Urothelium cell line (cell line): ENCODE measurements at regions not wholly inside any gene's neighbourhood (a gene's known extent, or its start where the extent isn't known, plus 50 kb on each side); places are given as distances from the start of the nearest gene placed in this dataset.
"Not testable (repeated sequence)": the region's sequence is repeated elsewhere in the genome, so short reads cannot be mapped to it uniquely, and the experiment has no call there.

ENCODE experiments used
- DNase-seq: peaks from one replicate; pipeline ENCODE4 v3.0.0; 2011; ENCODE audit warnings: low spot score, mixed read lengths
- FAIRE-seq: peaks from 2 replicates; lab custom pipeline; 2011; peaks lifted over from hg19 to GRCh38; lab: Jason Lieb, UNC

DNA sequence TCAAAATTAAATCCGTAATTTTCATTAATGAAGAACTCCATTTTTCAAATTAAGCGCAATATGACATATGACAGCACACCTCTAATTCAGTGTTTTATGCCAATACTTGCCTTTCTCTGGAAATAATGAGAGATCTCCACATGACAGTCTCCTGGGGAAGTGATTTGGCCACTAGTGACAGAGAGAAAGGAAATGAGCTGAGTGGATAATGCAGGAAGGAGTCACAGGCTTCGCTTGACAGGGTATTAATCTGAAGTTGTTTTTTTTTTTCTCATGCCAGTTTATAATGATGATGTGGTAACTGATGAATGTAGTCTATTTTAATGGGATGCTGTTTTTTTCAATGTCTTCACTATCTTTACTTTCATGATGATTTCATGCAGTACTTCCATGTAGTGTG is 1079.4 kb upstream of the GYPC start:
- DNase-seq, result no peak
- FAIRE-seq, result no peak

DNA sequence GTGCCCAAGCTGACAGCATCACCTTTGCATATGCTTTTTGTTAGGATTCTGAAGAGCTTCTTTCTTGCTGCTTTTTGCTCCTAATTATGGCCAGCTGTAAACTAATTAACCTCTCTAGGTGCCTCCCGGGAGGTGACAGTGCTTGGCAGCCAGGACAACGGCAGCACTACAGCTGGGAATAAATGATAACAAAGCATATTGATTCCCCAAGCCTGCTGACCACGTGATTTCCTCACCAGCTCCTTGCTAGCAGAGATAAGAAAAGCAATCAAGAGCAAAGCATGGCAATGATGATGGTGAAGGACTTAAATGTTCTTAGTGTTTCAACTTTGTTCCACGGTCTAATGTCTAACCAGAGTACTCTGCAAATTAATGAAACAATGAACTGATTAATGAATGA is 1074.4 kb upstream of the GYPC start:
- FAIRE-seq, result no peak
- no peak for DNase-seq

DNA sequence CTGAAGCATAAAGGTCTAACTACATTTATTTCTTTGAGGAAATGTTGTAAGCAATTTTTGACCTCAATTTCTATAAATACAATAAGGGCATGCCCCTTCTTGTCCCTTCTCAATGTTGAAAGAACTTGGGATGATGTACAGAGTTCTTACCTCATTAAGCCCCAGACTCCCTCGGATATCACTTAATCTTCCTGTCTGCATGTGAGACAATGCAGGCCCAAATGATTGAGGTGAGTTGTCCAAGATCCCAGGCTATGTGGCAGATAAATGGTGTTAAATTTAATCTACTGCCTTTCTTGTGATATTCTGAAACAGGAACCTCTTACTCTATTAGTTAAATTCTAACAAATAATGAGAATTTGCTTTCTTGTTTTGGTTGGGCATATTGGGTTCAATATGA is 1073.4 kb upstream of the GYPC start:
- DNase-seq (no peak), FAIRE-seq (no peak)

DNA sequence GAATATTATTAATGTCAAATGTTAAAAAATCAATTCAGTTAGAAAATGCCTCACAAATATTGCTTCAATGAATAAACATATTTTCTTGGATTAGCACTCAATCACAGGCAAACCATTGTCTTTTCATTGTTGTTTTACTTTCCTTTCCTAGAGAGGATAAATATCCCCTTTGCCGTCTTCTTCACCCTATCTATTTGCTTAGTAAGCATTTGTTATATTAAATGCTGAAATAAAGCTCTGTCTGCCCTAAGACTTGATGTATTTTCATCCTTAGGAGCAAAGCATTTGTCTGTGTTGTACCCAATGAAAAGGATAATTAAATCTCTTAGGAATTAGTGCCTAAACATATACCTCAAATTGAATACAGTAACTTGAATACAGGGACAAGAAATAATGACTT is 1071.2 kb upstream of the GYPC start:
- FAIRE-seq (no peak), DNase-seq (no peak)

DNA sequence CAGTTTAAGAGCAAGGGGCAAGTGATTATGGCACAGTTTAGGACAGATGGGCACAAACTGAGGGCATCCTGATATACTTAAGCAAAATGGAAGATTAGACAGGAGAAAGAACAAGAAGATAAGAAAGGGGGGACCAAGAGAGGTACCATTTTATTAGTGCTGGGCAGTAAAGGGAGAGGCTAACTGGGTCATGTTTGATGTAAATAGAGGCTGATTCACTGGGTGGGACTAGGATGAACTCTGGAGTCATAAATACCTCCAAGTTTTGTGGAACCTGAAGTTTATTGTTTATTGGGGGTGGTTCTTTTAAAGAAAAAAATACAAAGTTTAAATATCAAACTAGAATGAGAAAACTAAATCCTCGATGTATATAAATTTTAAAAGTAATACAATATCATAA is 1067.2 kb upstream of the GYPC start:
- DNase-seq (no peak), FAIRE-seq (no peak)

DNA sequence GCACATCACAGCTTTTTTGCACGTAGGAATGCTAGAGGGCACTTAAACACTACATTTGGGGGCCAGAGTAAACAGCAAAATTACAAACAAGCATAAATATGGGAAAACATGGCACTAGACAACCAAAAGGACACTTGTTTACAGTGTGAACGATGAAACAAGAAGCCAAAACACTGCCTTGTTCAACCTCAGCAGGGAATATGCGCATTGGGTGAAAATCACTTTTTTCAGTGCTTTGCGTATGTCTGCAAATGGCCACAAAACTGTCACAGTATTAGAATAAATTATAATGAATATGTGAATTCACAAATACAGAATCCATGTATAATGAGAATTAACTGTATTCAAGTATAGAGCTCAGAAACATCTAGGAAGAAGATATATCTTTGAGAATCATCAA is 1064.0 kb upstream of the GYPC start:
- DNase-seq (no peak), FAIRE-seq (no peak)

DNA sequence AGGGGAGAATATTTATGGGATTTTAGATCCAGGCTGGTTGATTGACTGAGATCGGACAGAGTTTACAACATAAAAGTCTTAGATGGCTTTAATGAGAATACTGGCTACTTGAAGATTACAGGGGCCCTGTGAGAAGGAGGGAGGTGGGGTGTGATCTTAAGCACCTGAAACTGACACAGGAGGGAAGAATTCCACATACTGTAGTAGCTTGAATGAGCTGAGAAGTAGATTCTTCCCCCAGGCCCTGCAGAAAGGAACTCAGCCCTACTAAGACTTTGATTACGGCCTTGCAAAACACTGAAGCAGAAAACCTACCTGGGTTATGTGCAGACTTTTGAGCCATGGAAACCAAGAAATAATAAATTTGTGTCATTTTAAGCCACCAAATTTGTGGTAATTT is 1062.9 kb upstream of the GYPC start:
- DNase-seq, result no peak
- no peak for FAIRE-seq

DNA sequence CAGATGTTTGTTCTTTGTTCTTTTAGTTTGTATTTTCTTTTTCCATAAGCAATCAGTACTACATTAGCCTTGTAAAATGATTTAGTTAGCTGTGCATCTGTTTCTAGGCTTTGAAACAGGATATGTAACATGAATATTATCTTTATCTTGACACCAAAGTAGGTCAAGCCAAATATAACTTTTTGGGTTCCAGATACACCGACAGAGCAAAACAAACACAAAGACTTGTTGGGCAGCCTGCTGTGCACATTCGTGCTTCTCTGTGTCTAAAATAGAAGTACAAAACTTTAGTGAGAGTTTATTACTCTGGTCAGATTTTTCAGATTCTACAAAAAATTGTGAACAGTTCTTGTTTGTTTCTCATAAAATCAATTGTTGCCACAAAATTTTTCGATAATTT is 1059.3 kb upstream of the GYPC start:
- DNase-seq, result no peak
- FAIRE-seq, result no peak

DNA sequence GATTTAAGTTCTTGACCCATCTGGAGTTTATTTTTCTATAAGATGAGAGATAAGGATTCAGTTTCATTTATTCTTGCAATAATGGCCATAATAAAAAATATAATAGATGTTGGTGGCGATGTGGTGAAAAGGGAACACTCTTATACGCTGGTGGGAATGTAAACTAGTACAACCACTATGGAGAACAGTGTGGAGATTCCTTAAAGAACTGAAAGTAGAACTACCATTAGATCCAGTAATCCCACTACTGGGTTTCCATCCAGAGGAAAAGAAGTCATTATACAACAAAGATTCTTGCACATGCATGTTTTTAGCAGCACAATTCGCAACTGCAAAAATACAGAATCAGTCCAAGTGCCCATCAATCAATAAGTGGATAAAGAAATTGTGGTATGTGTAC is 1040.5 kb upstream of the GYPC start:
- DNase-seq, result no peak
- FAIRE-seq, result no peak

DNA sequence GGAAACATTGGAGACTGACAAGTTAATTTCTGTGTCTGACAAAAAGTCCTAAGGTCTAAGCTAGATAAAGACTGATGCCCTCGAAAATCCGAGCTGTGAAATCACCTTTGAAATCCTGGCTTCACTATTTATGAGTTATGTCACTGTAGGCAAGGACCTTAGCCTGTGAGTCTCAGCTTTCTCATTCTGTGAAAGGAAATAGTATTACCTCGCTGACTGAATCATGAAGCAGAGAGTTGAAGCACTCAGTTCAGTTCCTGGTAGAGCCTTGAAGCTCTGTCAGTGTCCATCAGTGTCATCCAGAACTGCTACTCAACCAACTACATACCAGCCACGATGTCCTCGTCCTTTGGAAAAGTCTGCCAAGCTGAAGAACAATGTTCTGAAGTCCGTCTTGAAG is 1025.6 kb upstream of the GYPC start:
- no peak for DNase-seq
- FAIRE-seq, result no peak

DNA sequence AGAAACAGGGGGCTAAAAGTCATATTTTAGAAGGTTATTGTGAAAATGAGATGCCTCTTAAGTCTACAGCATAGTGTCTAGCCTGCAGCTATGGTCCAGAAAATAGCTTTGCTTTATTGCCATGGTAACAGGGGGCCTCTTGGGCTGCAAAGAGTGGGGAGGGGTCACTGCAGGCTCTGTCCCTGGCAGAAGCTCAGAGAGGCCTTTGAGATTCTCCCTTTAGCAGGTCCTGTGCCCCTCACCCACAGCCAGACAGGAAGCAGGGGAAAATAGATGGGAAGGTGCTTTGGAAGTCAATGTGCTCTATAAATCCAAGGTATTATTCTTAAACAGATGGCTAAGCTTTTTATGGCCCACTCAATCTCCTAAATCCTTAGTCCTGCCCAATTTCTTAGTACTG is 1021.3 kb upstream of the GYPC start:
- FAIRE-seq, result no peak

DNA sequence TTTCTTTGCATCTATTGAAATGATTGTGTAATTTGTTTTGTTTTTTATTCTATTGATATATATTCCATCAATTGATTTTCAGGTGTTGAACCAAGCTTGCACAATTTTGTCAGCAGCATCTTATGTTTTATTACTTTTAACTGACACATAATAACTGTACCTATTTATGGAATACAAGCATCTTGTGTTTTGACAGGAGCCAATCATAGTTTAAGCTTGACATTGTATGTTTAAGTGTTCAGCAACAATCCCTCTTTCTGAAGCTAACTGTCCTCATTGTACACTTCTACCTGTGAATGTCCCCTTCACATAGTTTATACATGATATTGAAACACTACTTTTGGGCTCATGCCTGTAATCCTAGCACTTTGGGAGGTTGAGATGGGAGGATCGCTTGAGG is 1017.6 kb upstream of the GYPC start:
- FAIRE-seq (no peak), DNase-seq (no peak)

More for the DNA sequence above, 1021.3 kb upstream of the GYPC start:
- DNase-seq, result no peak

DNA sequence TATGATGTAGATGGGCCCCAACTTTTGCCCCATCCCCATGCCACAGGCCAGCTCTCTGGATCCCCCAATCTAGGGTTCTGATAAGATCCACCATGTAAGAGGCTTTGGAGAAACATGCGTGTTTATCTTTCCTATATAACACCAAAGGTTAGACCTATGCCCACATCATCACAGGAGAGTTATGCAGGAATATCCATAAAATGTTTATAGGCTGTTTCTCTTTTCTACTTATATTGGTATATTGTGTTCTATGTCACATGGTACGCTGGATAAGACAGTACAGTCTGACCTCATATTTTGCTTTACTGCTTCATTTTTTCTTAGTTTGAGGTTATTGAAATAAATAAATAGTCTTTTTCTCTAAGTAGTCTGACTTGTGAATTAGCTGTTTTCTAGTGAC is 1013.9 kb upstream of the GYPC start:
- FAIRE-seq (no peak), DNase-seq (no peak)

DNA sequence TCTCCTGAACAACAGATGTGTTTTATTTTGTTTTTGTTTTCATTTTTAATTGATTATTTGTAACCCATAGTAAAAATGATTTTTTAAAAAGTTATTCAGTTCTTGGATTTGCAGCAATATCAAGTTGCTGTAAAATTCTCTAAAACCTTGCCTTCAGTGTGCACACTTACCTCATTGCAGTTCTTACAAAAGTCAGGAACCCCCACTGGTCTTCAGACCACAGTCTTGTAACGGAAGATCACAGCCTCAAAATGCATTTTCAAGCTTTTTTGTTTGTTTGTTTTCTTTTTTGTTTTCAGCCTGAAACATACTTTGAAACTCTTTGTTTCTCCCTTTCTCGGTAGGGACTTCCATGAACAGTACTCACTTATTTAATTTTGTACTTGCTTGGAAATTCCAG is 1012.8 kb upstream of the GYPC start:
- DNase-seq (no peak), FAIRE-seq (no peak)

DNA sequence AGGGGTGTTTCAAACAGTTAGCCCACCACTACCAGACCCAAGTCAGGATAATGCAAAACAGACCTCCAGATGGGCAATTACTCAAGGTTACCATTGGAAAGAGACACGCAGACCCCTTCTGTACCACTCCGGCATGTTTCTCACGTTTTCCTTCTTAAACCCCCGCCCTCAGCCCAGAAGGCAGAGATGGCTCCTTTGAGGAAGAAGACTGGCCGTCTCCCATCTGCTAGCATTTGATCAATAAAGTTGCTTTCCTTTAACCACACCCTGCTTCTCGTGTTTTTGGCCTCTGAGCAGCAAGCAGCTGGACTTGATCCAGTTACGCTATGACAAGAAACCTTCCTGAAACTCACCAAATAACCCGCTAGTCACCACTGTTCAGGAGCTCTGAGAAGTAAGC is 1012.4 kb upstream of the GYPC start:
- FAIRE-seq (no peak), DNase-seq (no peak)

DNA sequence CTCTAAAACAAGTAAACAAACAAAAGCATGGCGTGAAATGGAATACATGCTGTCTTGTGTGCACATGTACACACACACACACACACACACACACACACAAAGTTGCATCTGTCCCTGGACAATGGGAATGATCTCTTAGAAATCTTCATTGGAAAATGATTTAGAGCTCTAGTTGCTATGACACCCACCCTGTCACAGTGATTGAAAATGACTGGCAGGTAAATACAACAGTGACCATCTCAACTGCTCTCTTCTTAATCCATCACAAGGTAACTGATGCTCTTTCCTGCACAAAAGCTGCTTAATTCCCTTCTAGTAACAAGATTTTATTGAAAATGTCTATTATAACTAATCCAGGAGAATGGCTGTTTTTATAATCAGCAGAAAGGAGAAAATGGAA is 1011.7 kb upstream of the GYPC start:
- DNase-seq (no peak), FAIRE-seq (no peak)

DNA sequence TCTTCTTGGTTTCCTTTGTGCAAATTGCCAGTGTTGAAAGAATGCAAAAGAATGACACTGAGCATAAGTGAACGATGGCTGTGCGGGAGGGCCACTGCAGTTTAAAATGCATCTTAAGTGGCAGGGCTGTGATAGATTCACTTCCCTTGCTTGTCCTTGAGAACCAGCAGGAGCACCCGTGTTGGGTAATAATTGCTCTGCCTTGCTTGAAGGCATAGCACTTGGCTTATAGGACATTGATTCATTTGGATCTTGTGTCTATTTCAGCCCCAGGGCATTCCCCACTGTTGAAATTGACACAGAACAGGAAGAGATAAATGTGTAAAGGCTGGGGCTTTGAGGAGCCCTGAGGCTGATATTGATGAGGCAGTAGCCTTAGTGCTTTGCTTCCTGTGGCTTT is 1003.7 kb upstream of the GYPC start:
- DNase-seq (no peak), FAIRE-seq (no peak)

DNA sequence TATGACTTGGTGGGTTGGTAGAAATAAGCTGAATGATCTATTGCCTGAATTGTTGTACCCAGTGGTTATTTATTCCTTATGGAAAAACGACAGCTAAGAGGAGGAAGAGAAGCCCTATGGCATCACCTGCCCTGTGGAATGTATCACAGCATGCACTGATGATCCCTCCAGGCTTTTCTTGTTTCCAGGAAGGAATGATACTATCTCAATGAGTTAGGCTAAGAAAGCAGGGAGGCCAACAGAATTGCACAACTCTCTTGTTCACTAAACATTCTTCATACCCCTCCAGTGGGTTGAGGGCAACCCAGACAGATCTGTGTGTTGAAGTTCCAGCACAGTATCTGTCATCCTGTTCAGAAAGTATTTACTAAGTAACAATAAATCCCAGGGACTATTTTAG is 1001.7 kb upstream of the GYPC start:
- no peak for FAIRE-seq

DNA sequence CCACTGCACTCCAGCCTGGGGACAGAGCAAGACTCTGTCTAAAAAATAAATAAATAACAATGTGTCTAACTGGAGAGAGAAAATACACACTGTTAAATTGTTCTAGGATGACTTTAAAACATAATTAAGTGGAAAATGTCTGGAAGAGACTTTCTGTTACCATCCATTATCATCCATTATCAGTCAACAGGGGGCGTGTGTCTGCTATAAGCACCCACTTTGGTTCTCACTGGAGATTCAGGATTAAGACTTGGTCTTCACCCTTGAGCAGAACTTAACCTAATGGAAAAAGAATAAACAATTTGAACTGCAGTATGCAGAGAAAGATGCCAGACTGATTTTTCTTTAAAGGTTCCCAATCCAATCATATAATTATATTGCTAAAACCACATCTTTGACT is 999.8 kb upstream of the GYPC start:
- DNase-seq (no peak), FAIRE-seq (no peak)

More for the DNA sequence above, 1001.7 kb upstream of the GYPC start:
- no peak for DNase-seq

DNA sequence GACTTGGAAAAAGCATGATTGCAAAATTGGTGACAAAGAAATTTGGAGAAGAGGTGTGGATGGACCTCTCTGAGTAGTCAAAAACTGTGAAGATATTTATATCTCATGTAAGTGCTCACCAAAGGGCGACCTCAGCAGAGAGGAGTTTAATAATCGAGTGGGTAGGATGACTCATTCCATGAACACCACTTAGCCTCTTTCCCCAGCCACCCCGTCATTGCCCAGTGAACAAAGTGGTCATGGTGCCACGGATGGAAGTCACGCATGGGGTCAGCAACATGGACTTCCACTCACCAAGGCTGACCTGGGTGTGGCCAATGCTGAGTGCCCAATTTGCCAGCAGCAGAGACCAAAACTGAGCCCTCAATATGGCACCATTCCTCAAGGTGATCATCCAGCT is 997.4 kb upstream of the GYPC start:
- FAIRE-seq, result no peak
- no peak for DNase-seq

DNA sequence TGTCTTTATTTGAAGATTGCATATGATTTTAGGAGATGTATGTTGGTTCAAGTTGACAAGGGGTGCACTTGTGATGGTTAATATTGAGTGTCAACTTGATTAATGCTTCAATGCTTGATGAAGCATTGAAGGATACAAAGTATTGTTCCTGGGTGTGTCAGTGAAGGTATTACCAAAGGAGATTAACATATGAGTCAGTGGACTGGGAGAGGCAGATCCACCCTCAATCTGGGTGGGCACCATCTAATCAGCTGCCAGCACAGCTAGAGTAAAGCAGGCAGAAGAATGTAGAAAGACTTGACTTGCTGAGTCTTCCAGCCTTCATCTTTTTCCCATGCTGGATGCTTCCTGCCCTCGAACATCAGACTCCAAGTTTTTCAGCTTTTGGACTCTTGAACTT is 995.6 kb upstream of the GYPC start:
- not testable (repeated sequence) for FAIRE-seq, DNase-seq

DNA sequence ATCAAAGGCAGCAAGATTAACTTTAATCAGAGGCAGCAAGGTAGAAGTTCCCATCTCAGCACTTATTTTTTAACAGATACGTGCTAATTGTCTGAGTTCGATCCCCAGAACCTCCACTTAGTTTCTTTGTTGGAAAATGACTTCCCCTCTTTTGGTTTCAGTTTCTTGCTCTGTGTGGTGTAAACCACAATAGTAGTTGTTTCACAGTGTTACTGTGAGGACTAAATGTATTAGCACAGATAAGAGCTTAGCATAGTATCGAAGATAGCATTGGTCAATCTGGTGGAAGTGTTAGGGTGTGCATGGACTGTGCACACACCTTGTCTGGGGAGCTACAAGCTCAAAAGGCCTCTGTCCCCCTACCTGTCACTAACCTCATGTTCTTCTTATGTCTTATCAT is 988.3 kb upstream of the GYPC start:
- DNase-seq, result no peak
- FAIRE-seq, result no peak

DNA sequence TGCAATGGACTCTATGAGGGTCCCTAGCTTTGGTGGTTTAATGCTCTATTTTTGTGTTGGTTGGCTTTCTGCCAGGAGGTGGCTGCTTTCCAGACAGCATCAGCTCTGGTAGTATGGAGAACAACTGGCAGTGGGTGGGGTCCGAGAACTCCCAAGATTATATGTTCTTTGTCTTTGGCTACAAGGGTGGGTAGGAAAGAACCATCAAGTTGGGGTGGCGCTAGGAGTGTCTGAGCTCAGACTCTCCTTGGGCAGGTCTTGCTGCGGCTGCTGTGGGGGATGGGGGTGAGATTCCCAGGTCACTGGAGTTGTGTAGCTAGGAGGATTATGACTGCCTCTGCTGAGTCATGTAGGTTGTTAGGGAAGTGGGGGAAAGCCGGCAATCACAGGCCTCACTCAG is 976.1 kb upstream of the GYPC start:
- FAIRE-seq, result no peak

DNA sequence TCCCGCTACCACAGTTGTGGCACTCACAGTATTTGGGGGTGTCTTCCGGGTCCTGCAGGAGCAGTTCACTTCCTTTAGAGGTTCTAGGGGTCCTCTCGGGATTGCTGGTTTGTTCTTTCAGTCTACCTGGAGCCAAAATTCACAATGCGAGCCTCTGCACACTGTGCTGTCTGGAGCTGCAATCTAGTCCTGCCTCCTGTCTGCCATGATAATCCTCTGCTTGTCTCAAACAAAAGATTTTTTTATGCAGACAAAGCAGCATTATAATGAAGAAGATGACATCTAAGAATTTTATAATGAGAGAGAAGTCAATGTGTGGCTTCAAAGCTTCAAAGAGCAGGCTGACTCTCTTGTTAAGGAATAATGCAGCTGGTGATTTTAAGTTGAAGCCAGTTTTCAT is 975.1 kb upstream of the GYPC start:
- no peak for DNase-seq
- no peak for FAIRE-seq

More for the DNA sequence above, 976.1 kb upstream of the GYPC start:
- no peak for DNase-seq
